Esophagus squamous epithelium (tissue), 5 donors: ENCODE measurements at regions not wholly inside any gene's neighbourhood (a gene's known extent, or its start where the extent isn't known, plus 50 kb on each side); places are given as distances from the start of the nearest gene placed in this dataset.

Experiments
- DNase-seq: peaks from one replicate; lab custom pipeline; 2025; lab: John Stamatoyannopoulos, UW
- H3K27ac ChIP-seq, 4 donors: fragments of 200-600 bp; sonication (generic); one replicate each; pipeline ENCODE4 v1.5.1; 2016 to 2019; ENCODE audit warnings: mild to moderate bottlenecking in 1 of 4
- H3K27me3 ChIP-seq, 4 donors: fragments of 200-600 bp; sonication (generic); 1 replicate in 3 of 4; 2 replicates in 1 of 4; pipeline versions ENCODE4 v1.5.1 to v1.6.0; 2017 to 2021; ENCODE audit warnings: antibody characterized with exemption in 1 of 4
- H3K36me3 ChIP-seq, 3 donors: fragments of 200-600 bp; sonication (generic); one replicate each; pipeline ENCODE4 v1.5.1; 2016 to 2019
- H3K4me1 ChIP-seq, 3 donors: fragments of 200-600 bp; sonication (generic); one replicate each; pipeline ENCODE4 v1.5.1; 2017 to 2019
- H3K4me3 ChIP-seq, 4 donors: fragments of 200-600 bp; sonication (generic); 1 replicate in 3 of 4; 2 replicates in 1 of 4; pipeline ENCODE4 v1.5.1; 2016 to 2019; ENCODE audit warnings: mild to moderate bottlenecking in 2 of 4, moderate library complexity in 1 of 4
- H3K9me3 ChIP-seq, 3 donors: fragments of 200-600 bp; sonication (generic); one replicate each; pipeline ENCODE4 v1.5.1; 2016 to 2019
- CTCF ChIP-seq, 6 experiments: fragments of 450-650 bp in 4 of 6; fragments of 200-600 bp in 2 of 6; sonication (generic) in 2 of 6; IDR thresholded peaks; one replicate each; pipeline ENCODE4 v1.5.1; 2016 to 2019; ENCODE audit warnings: antibody characterized with exemption in 6 of 6, mild to moderate bottlenecking in 4 of 6, moderate library complexity in 4 of 6
- POLR2A ChIP-seq, 4 donors: fragments of 450-650 bp; IDR thresholded peaks; one replicate each; pipeline ENCODE4 v1.6.1; 2017; ENCODE audit warnings: antibody characterized with exemption in 4 of 4, mild to moderate bottlenecking in 4 of 4, moderate library complexity in 3 of 4
- WGBS, 2 donors: methylation state at CpG; one replicate each; pipeline ENCODE4 v1.1.5; 2018; 5-methylcytosine and 5-hydroxymethylcytosine counted together
- intact Hi-C: fragments of 100-400 bp; cut with DNase I; formaldehyde crosslinking; loops from one replicate; pipeline ENCODE4 v1.15.0; 2022
- donor health status: DM: yes; HTN: yes; CAD: no.

- DNase-seq, result no peak
- Histone ChIP-seq H3K9me3 (no peaks in the 10 kb centered on the region), H3K36me3 (no peaks in the 10 kb centered on the region), H3K4me1 (no peaks in the 10 kb centered on the region), H3K27me3 (no peaks in the 10 kb centered on the region), H3K27ac (no peak overlapping the region), H3K4me3 (no peak overlapping the region)
- intact Hi-C loops, result no loop called here
- no peak for TF ChIP-seq CTCF (IDR thresholded peaks at IDR 0.05)
- no peak for TF ChIP-seq POLR2A (IDR thresholded peaks at IDR 0.05)
These were observed 407.3 kb upstream of the FLRT2 start for GRCh38 chr14:85122690-85123089.

- Histone ChIP-seq H3K9me3 (no peaks in the 10 kb centered on the region), H3K27me3 (no peaks in the 10 kb centered on the region), H3K27ac (no peak overlapping the region), H3K4me1 (no peaks in the 10 kb centered on the region), H3K36me3 (no peaks in the 10 kb centered on the region), H3K4me3 (no peak overlapping the region)
- TF ChIP-seq CTCF (IDR thresholded peaks at IDR 0.05) (no peak), POLR2A (IDR thresholded peaks at IDR 0.05) (no peak)
- intact Hi-C loops, result no loop called here
- DNase-seq, result no peak
- 81 to 89% methylated on average over 2 of the region's 2 CpGs for WGBS, 2 donors
These were observed 406.2 kb upstream of the FLRT2 start for GRCh38 chr14:85123755-85124154.

GRCh38 chr14:85124631-85125290 lies 405.2 kb upstream of the FLRT2 start:
- H3K27ac ChIP-seq, result no peak overlapping the region
- TF ChIP-seq CTCF (IDR thresholded peaks at IDR 0.05) (no peak), POLR2A (IDR thresholded peaks at IDR 0.05) (no peak)
- no peaks in the 10 kb centered on the region for H3K36me3 ChIP-seq
- H3K27me3 ChIP-seq, result no peaks in the 10 kb centered on the region
- no peaks in the 10 kb centered on the region for H3K4me1 ChIP-seq
- intact Hi-C loops, result no loop called here
- H3K4me3 ChIP-seq, result no peak overlapping the region
- no peaks in the 10 kb centered on the region for H3K9me3 ChIP-seq
- WGBS, 2 donors, result 63 to 85% methylated on average over 3 of the region's 3 CpGs
- no peak for DNase-seq

- 64 to 92% methylated on average over 2 of the region's 2 CpGs for WGBS, 2 donors
- H3K4me3 ChIP-seq, result no peak overlapping the region
- no peak for DNase-seq
- H3K27ac ChIP-seq, result no peak overlapping the region
- no peaks in the 10 kb centered on the region for H3K36me3 ChIP-seq
- no peaks in the 10 kb centered on the region for H3K4me1 ChIP-seq
- TF ChIP-seq POLR2A (IDR thresholded peaks at IDR 0.05) (no peak), CTCF (IDR thresholded peaks at IDR 0.05) (no peak)
- H3K27me3 ChIP-seq, result no peaks in the 10 kb centered on the region
- intact Hi-C loops, result no loop called here
- H3K9me3 ChIP-seq, result no peaks in the 10 kb centered on the region
These were observed 404.7 kb upstream of the FLRT2 start for GRCh38 chr14:85125291-85125670.

- Histone ChIP-seq H3K4me1 (no peaks in the 10 kb centered on the region), H3K27ac (no peak overlapping the region), H3K9me3 (peaks cover 0 to 7% (median 4%) of the 10 kb centered on the region in 3 donors), H3K27me3 (no peaks in the 10 kb centered on the region), H3K36me3 (no peaks in the 10 kb centered on the region), H3K4me3 (no peak overlapping the region)
- 73 to 86% methylated on average over 2 of the region's 2 CpGs for WGBS, 2 donors
- no peak for TF ChIP-seq CTCF (IDR thresholded peaks at IDR 0.05)
- TF ChIP-seq POLR2A (IDR thresholded peaks at IDR 0.05), result no peak
- intact Hi-C loops, result no loop called here
- DNase-seq, result no peak
These were observed 400.0 kb upstream of the FLRT2 start for GRCh38 chr14:85129921-85130320.
